ENCODE measurements at regions not wholly inside any gene's neighbourhood (a gene's known extent, or its start where the extent isn't known, plus 50 kb on each side); places are given as distances from the start of the nearest gene placed in this dataset.
"Not testable (repeated sequence)": the region's sequence is repeated elsewhere in the genome, so short reads cannot be mapped to it uniquely, and the experiment has no call there.

- Mint-ChIP-seq H3K27me3 (ENCODE audit: low read depth) (no peaks in the 10 kb centered on the region), H3K4me3 (no peak overlapping the region), H3K4me1 (ENCODE audit: low read depth) (no peaks in the 10 kb centered on the region), H3K27ac (no peak overlapping the region), H3K9me3 (peaks cover under 1 to 1% of the 10 kb centered on the region in 2 donors), H3K36me3 (ENCODE audit: insufficient read depth in 2 of 2) (peaks cover 0 to under 1% of the 10 kb centered on the region in 2 donors)
- no peak for ATAC-seq (replicated peaks in 1 of 2)
- DNase-seq: no peak
These were observed 220.2 kb downstream of the ASMT start for GRCh38 chrX:1835056-1835455.

- peaks cover 3 to 5% of the 10 kb centered on the region in 2 donors for H3K9me3 Mint-ChIP-seq
These were observed 221.8 kb downstream of the ASMT start for GRCh38 chrX:1836683-1837082.

GRCh38 chrX:1841746-1842145 lies 226.9 kb downstream of the ASMT start:
- no peak overlapping the region for H3K27ac Mint-ChIP-seq
- H3K4me1 Mint-ChIP-seq (ENCODE audit: low read depth): no peaks in the 10 kb centered on the region
- no peaks in the 10 kb centered on the region for H3K27me3 Mint-ChIP-seq (ENCODE audit: low read depth)
- no peak for ATAC-seq (replicated peaks in 1 of 2)
- no peak for DNase-seq
- peaks cover 0 to 2% of the 10 kb centered on the region in 2 donors for H3K36me3 Mint-ChIP-seq (ENCODE audit: insufficient read depth in 2 of 2)
- H3K4me3 Mint-ChIP-seq: no peak overlapping the region
- H3K9me3 Mint-ChIP-seq: peaks cover 3 to 5% of the 10 kb centered on the region in 2 donors

More at GRCh38 chrX:1836683-1837082, 221.8 kb downstream of the ASMT start:
- ATAC-seq (replicated peaks in 1 of 2) (no peak), DNase-seq (no peak)
- peaks cover 0 to 2% of the 10 kb centered on the region in 2 donors for H3K36me3 Mint-ChIP-seq (ENCODE audit: insufficient read depth in 2 of 2)
- no peak overlapping the region for H3K4me3 Mint-ChIP-seq
- no peak overlapping the region for H3K27ac Mint-ChIP-seq
- H3K4me1 Mint-ChIP-seq (ENCODE audit: low read depth): no peaks in the 10 kb centered on the region
- no peaks in the 10 kb centered on the region for H3K27me3 Mint-ChIP-seq (ENCODE audit: low read depth)

GRCh38 chrX:1847000-1847399 lies 232.1 kb downstream of the ASMT start:
- H3K9me3 Mint-ChIP-seq; H3K36me3 Mint-ChIP-seq (ENCODE audit: insufficient read depth in 2 of 2); H3K27me3 Mint-ChIP-seq (ENCODE audit: low read depth); H3K4me3 Mint-ChIP-seq; DNase-seq; ATAC-seq (replicated peaks in 1 of 2); H3K4me1 Mint-ChIP-seq (ENCODE audit: low read depth); H3K27ac Mint-ChIP-seq: not testable (repeated sequence)

GRCh38 chrX:1847790-1848189 lies 232.9 kb downstream of the ASMT start:
- not testable (repeated sequence) for H3K4me3 Mint-ChIP-seq; ATAC-seq (replicated peaks in 1 of 2); H3K27me3 Mint-ChIP-seq (ENCODE audit: low read depth); DNase-seq; H3K27ac Mint-ChIP-seq; H3K9me3 Mint-ChIP-seq; H3K36me3 Mint-ChIP-seq (ENCODE audit: insufficient read depth in 2 of 2); H3K4me1 Mint-ChIP-seq (ENCODE audit: low read depth)

GRCh38 chrX:1851527-1851926 lies 236.7 kb downstream of the ASMT start:
- Mint-ChIP-seq H3K27ac (no peak overlapping the region), H3K4me1 (ENCODE audit: low read depth) (no peaks in the 10 kb centered on the region), H3K27me3 (ENCODE audit: low read depth) (no peaks in the 10 kb centered on the region), H3K36me3 (ENCODE audit: insufficient read depth in 2 of 2) (no peaks in the 10 kb centered on the region), H3K4me3 (no peak overlapping the region), H3K9me3 (no peaks in the 10 kb centered on the region)
- no peak for DNase-seq
- ATAC-seq (replicated peaks in 1 of 2): no peak

GRCh38 chrX:1852082-1852481 lies 237.2 kb downstream of the ASMT start:
- Mint-ChIP-seq H3K4me1 (ENCODE audit: low read depth) (no peaks in the 10 kb centered on the region), H3K27me3 (ENCODE audit: low read depth) (no peaks in the 10 kb centered on the region), H3K36me3 (ENCODE audit: insufficient read depth in 2 of 2) (no peaks in the 10 kb centered on the region), H3K9me3 (no peaks in the 10 kb centered on the region), H3K4me3 (no peak overlapping the region), H3K27ac (no peak overlapping the region)
- DNase-seq (no peak), ATAC-seq (replicated peaks in 1 of 2) (no peak)

- Mint-ChIP-seq H3K36me3 (ENCODE audit: insufficient read depth in 2 of 2) (no peaks in the 10 kb centered on the region), H3K27me3 (ENCODE audit: low read depth) (no peaks in the 10 kb centered on the region), H3K27ac (no peak overlapping the region), H3K9me3 (no peaks in the 10 kb centered on the region), H3K4me3 (no peak overlapping the region), H3K4me1 (ENCODE audit: low read depth) (no peaks in the 10 kb centered on the region)
- ATAC-seq (replicated peaks in 1 of 2) (no peak), DNase-seq (no peak)
These were observed 238.6 kb downstream of the ASMT start for GRCh38 chrX:1853447-1853846.

GRCh38 chrX:1853916-1854315 lies 239.1 kb downstream of the ASMT start:
- Mint-ChIP-seq H3K4me3 (no peak overlapping the region), H3K27me3 (ENCODE audit: low read depth) (no peaks in the 10 kb centered on the region), H3K9me3 (no peaks in the 10 kb centered on the region), H3K27ac (no peak overlapping the region), H3K36me3 (ENCODE audit: insufficient read depth in 2 of 2) (no peaks in the 10 kb centered on the region), H3K4me1 (ENCODE audit: low read depth) (no peaks in the 10 kb centered on the region)
- no peak for DNase-seq
- no peak for ATAC-seq (replicated peaks in 1 of 2)

GRCh38 chrX:1854861-1855260 lies 240.0 kb downstream of the ASMT start:
- H3K27ac Mint-ChIP-seq; H3K4me1 Mint-ChIP-seq (ENCODE audit: low read depth); H3K9me3 Mint-ChIP-seq; H3K4me3 Mint-ChIP-seq; ATAC-seq (replicated peaks in 1 of 2); H3K36me3 Mint-ChIP-seq (ENCODE audit: insufficient read depth in 2 of 2); H3K27me3 Mint-ChIP-seq (ENCODE audit: low read depth); DNase-seq: not testable (repeated sequence)

- not testable (repeated sequence) for H3K9me3 Mint-ChIP-seq; H3K36me3 Mint-ChIP-seq (ENCODE audit: insufficient read depth in 2 of 2); H3K27ac Mint-ChIP-seq; H3K27me3 Mint-ChIP-seq (ENCODE audit: low read depth); DNase-seq; H3K4me1 Mint-ChIP-seq (ENCODE audit: low read depth); H3K4me3 Mint-ChIP-seq; ATAC-seq (replicated peaks in 1 of 2)
These were observed 244.4 kb downstream of the ASMT start for GRCh38 chrX:1859266-1859665.

- Mint-ChIP-seq H3K4me3 (no peak overlapping the region), H3K27me3 (ENCODE audit: low read depth) (peaks cover 7% of the 10 kb centered on the region), H3K36me3 (ENCODE audit: insufficient read depth in 2 of 2) (no peaks in the 10 kb centered on the region), H3K27ac (no peak overlapping the region), H3K4me1 (ENCODE audit: low read depth) (no peaks in the 10 kb centered on the region), H3K9me3 (peaks cover 0 to 2% of the 10 kb centered on the region in 2 donors)
- DNase-seq (no peak), ATAC-seq (replicated peaks in 1 of 2) (no peak)
These were observed 246.2 kb downstream of the ASMT start for GRCh38 chrX:1860936-1861594.

GRCh38 chrX:1863995-1864394 lies 249.1 kb downstream of the ASMT start:
- not testable (repeated sequence) for H3K4me1 Mint-ChIP-seq (ENCODE audit: low read depth); H3K9me3 Mint-ChIP-seq; H3K27me3 Mint-ChIP-seq (ENCODE audit: low read depth); H3K36me3 Mint-ChIP-seq (ENCODE audit: insufficient read depth in 2 of 2); ATAC-seq (replicated peaks in 1 of 2); H3K4me3 Mint-ChIP-seq; H3K27ac Mint-ChIP-seq; DNase-seq

- Mint-ChIP-seq H3K4me1 (ENCODE audit: low read depth) (no peaks in the 10 kb centered on the region), H3K27me3 (ENCODE audit: low read depth) (no peaks in the 10 kb centered on the region), H3K9me3 (peaks cover 0 to 1% of the 10 kb centered on the region in 2 donors), H3K36me3 (ENCODE audit: insufficient read depth in 2 of 2) (no peaks in the 10 kb centered on the region), H3K4me3 (no peak overlapping the region), H3K27ac (no peak overlapping the region)
- ATAC-seq (replicated peaks in 1 of 2): no peak
- no peak for DNase-seq
These were observed 255.6 kb downstream of the ASMT start for GRCh38 chrX:1870421-1870820.
